IgD-negative memory B cell (primary cell): ENCODE measurements at regions not wholly inside any gene's neighbourhood (a gene's known extent, or its start where the extent isn't known, plus 50 kb on each side); places are given as distances from the start of the nearest gene placed in this dataset.

Source experiments
- H3K27ac Mint-ChIP-seq, 3 donors: one replicate each; pipeline ENCODE4 v1.8.0; 2020 to 2022; ENCODE audit warnings: mild to moderate bottlenecking in 3 of 3, mixed read lengths in 3 of 3, moderate library complexity in 1 of 3
- H3K27me3 Mint-ChIP-seq: one replicate; pipeline ENCODE4 v1.8.0; 2021; ENCODE audit warnings: mixed read lengths
- H3K36me3 Mint-ChIP-seq: one replicate; pipeline ENCODE4 v1.8.0; 2020; ENCODE audit warnings: mild to moderate bottlenecking, mixed read lengths
- H3K4me1 Mint-ChIP-seq, 3 donors: one replicate each; pipeline ENCODE4 v1.8.0; 2020 to 2022; ENCODE audit warnings: mixed read lengths in 3 of 3, mild to moderate bottlenecking in 1 of 3
- H3K4me3 Mint-ChIP-seq, 4 donors: one replicate each; pipeline ENCODE4 v1.8.0; 2020 to 2022; ENCODE audit warnings: mild to moderate bottlenecking in 4 of 4, mixed read lengths in 4 of 4, moderate library complexity in 3 of 4
- H3K9me3 Mint-ChIP-seq, 3 donors: one replicate each; pipeline ENCODE4 v1.8.0; 2020 to 2021; ENCODE audit warnings: mixed read lengths in 3 of 3, mild to moderate bottlenecking in 1 of 3

- H3K4me3 Mint-ChIP-seq: no peak overlapping the region
- peaks cover 2% of the 10 kb centered on the region for H3K27me3 Mint-ChIP-seq
- no peaks in the 10 kb centered on the region for H3K9me3 Mint-ChIP-seq
- peaks cover 5% of the 10 kb centered on the region for H3K36me3 Mint-ChIP-seq
- no peaks in the 10 kb centered on the region for H3K4me1 Mint-ChIP-seq
- no peak overlapping the region for H3K27ac Mint-ChIP-seq
Measured at GRCh38 chr15:50819344-50819743, 53.8 kb upstream of the SPPL2A start.

DNA sequence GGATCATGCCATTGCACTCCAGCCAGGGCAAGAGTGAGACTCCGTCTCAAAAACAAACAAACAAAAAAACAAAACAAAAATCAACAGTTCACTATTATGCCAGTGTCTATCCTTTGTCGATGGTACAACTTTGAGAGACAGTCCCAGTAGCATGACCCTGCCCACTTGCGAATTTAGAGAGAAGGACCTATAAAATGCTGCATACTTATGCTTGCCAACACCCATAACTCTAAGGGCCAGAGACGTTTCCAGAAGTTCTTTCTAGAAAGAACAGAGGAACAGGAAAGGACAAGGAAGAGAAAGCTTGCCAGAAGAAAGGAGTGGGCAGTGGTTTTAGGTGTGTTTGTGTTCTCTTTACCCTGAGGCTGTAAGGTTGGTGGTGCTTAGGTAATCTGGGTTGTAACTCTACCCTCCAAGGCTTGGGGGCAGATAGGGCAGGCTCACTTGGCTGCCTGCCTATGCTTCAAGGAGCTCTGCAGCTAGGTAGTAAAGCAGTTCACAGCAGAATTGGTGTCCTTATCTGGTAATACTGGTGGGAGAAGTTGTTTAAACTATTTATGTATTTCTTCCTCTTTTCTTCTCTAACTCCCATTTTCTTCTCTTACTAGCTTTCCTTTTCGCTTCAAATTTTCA is 50.6 kb upstream of the SPPL2A start:
- H3K36me3 Mint-ChIP-seq: peaks cover 5% of the 10 kb centered on the region
- H3K27me3 Mint-ChIP-seq: peaks cover 3% of the 10 kb centered on the region
- no peak overlapping the region for H3K27ac Mint-ChIP-seq
- no peaks in the 10 kb centered on the region for H3K4me1 Mint-ChIP-seq
- no peak overlapping the region for H3K4me3 Mint-ChIP-seq
- H3K9me3 Mint-ChIP-seq: no peaks in the 10 kb centered on the region
